Astrocyte (in vitro differentiated cells and primary cell): ENCODE measurements at regions not wholly inside any gene's neighbourhood (a gene's known extent, or its start where the extent isn't known, plus 50 kb on each side); places are given as distances from the start of the nearest gene placed in this dataset.

Experiments
- DNase-seq: peaks from one replicate; pipeline ENCODE4 v3.0.0-alpha.2; 2010; ENCODE audit warnings: low read depth
- FAIRE-seq: peaks from 2 replicates; lab custom pipeline; 2011; peaks lifted over from hg19 to GRCh38; lab: Jason Lieb, UNC
- H2AFZ ChIP-seq: 2 replicates; pipeline ENCODE4 v1.6.0; 2012; ENCODE audit warnings: low read depth, low read length, inconsistent platforms
- H3K27ac ChIP-seq: 2 replicates; pipeline ENCODE4 v1.5.1; 2011; ENCODE audit warnings: low read depth, low read length, inconsistent platforms
- H3K27me3 ChIP-seq: 2 replicates; pipeline ENCODE4 v1.6.0; 2011; ENCODE audit warnings: low read length, inconsistent platforms; ENCODE audit not compliant: insufficient read depth
- H3K36me3 ChIP-seq: 2 replicates; pipeline ENCODE4 v1.5.1; 2011; ENCODE audit warnings: low read length, inconsistent platforms; ENCODE audit not compliant: insufficient read depth
- H3K4me1 ChIP-seq: 2 replicates; pipeline ENCODE4 v1.5.1; 2011; ENCODE audit warnings: low read length, inconsistent platforms; ENCODE audit not compliant: insufficient read depth
- H3K4me2 ChIP-seq: 2 replicates; pipeline ENCODE4 v1.6.0; 2012; ENCODE audit warnings: low read length, inconsistent platforms
- H3K4me3 ChIP-seq: 2 replicates; pipeline ENCODE4 v1.5.1; 2011; ENCODE audit warnings: low read depth, mild to moderate bottlenecking, low read length, inconsistent platforms; ENCODE audit not compliant: insufficient read depth
- H3K79me2 ChIP-seq: 2 replicates; pipeline ENCODE4 v1.6.0; 2012; ENCODE audit warnings: mild to moderate bottlenecking, low read length, inconsistent platforms; ENCODE audit not compliant: insufficient read depth
- H3K9ac ChIP-seq: 2 replicates; pipeline ENCODE4 v1.6.0; 2012; ENCODE audit warnings: mild to moderate bottlenecking, low read length, inconsistent platforms
- H3K9me3 ChIP-seq: 2 replicates; pipeline ENCODE4 v1.5.1; 2012; ENCODE audit warnings: low read depth, mild to moderate bottlenecking, low read length, inconsistent platforms; ENCODE audit not compliant: insufficient read depth
- H4K20me1 ChIP-seq: 2 replicates; pipeline ENCODE4 v1.6.0; 2012; ENCODE audit warnings: low read length, inconsistent platforms; ENCODE audit not compliant: insufficient read depth
- H3K27ac Mint-ChIP-seq: one replicate; pipeline ENCODE4 v1.8.0; 2021; ENCODE audit warnings: mild to moderate bottlenecking, mixed read lengths; ENCODE audit not compliant: unreplicated experiment
- H3K27me3 Mint-ChIP-seq: one replicate; pipeline ENCODE4 v1.8.0; 2021; ENCODE audit warnings: low read depth, mixed read lengths; ENCODE audit not compliant: unreplicated experiment
- H3K36me3 Mint-ChIP-seq: one replicate; pipeline ENCODE4 v1.8.0; 2021; ENCODE audit warnings: low read depth, mixed read lengths; ENCODE audit not compliant: unreplicated experiment
- H3K4me1 Mint-ChIP-seq: one replicate; pipeline ENCODE4 v1.8.0; 2021; ENCODE audit warnings: low read depth, mixed read lengths; ENCODE audit not compliant: unreplicated experiment
- H3K4me3 Mint-ChIP-seq: one replicate; pipeline ENCODE4 v1.8.0; 2021; ENCODE audit warnings: mild to moderate bottlenecking, moderate library complexity, mixed read lengths; ENCODE audit not compliant: unreplicated experiment
- H3K9me3 Mint-ChIP-seq: one replicate; pipeline ENCODE4 v1.8.0; 2021; ENCODE audit warnings: mild to moderate bottlenecking, mixed read lengths; ENCODE audit not compliant: unreplicated experiment
- EZH2 ChIP-seq: IDR thresholded peaks from 2 replicates; pipeline ENCODE4 v1.6.1; 2012; ENCODE audit warnings: mild to moderate bottlenecking, low read length, inconsistent platforms; ENCODE audit not compliant: insufficient read depth
- TF ChIP-seq, protein P1 (sequence below): IDR thresholded peaks from 2 replicates; pipeline ENCODE4 v1.5.1; 2011; ENCODE audit warnings: low read depth, mild to moderate bottlenecking, inconsistent platforms, low read length, moderate library complexity; ENCODE audit not compliant: insufficient read depth

DNA sequence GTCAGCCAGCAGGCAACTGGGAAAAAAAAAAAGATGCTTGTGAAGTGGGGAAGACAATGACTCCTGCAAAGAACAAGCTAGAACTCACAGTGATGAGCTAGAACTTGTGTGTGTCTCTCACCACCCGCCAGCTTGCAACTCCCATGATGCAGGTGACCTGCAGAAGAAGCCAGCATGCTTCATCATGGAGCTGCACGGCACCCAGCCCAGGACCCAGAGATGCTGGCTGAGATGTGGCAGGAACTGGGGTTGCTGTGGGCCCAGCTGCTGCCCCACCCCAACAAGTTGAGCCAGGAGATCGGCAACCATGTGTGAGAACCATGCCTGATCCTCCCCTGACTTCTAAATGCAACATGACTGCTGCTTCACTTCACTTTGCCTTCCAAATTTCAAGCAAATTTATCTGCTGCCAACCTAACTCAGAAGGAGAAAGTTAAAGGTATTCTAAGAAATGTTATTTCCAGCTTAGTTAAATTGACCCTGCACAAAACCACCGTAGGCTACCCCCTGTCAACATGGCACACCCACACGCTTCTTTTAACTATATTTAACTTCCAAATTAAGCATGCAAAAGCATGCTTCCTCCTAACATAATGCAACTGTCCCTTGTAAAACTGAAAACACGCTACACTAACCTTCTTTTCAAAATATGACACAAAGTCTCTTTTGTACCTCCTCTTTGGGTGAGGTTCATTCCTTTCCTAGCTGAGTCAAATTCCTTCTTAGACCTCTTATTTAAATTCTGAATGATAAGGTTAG is 166.0 kb upstream of the IGSF21 start:
- Histone ChIP-seq H3K9me3 (no peaks in the 10 kb centered on the region), H2AFZ (no peak overlapping the region), H3K36me3 (no peaks in the 10 kb centered on the region), H3K4me1 (no peaks in the 10 kb centered on the region), H3K4me3 (no peak overlapping the region), H3K4me2 (no peak overlapping the region), H3K79me2 (no peaks in the 10 kb centered on the region), H3K9ac (no peak overlapping the region), H3K27ac (no peak overlapping the region), H4K20me1 (no peaks in the 10 kb centered on the region), H3K27me3 (no peaks in the 10 kb centered on the region)
- DNase-seq = no peak
- Mint-ChIP-seq H3K27ac (no peak overlapping the region), H3K9me3 (no peaks in the 10 kb centered on the region), H3K27me3 (peaks cover 18% of the 10 kb centered on the region), H3K36me3 (no peaks in the 10 kb centered on the region), H3K4me3 (no peak overlapping the region), H3K4me1 (no peaks in the 10 kb centered on the region)
- no peak for FAIRE-seq
- TF ChIP-seq, protein P1, sequence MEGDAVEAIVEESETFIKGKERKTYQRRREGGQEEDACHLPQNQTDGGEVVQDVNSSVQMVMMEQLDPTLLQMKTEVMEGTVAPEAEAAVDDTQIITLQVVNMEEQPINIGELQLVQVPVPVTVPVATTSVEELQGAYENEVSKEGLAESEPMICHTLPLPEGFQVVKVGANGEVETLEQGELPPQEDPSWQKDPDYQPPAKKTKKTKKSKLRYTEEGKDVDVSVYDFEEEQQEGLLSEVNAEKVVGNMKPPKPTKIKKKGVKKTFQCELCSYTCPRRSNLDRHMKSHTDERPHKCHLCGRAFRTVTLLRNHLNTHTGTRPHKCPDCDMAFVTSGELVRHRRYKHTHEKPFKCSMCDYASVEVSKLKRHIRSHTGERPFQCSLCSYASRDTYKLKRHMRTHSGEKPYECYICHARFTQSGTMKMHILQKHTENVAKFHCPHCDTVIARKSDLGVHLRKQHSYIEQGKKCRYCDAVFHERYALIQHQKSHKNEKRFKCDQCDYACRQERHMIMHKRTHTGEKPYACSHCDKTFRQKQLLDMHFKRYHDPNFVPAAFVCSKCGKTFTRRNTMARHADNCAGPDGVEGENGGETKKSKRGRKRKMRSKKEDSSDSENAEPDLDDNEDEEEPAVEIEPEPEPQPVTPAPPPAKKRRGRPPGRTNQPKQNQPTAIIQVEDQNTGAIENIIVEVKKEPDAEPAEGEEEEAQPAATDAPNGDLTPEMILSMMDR = no peak
- TF ChIP-seq EZH2 = no peak

DNA sequence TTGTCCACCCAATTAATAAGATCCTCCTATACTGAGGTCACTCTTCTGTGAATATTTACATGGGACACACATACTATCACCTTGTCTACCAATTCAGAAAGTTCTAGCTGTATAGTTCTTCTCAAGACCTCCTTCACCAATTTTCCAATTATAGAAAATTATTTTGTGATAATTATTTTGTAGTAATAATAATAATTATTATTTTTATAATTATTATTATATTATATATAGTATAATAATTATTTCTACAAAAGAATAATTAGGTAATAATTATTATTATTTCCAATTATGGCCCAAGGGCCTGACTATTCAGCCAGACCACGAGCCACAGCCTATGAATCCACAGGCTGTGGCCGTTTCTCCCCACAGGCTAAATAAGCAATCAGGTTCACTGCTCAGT is 164.1 kb upstream of the IGSF21 start:
- no peaks in the 10 kb centered on the region for H3K4me1 ChIP-seq
- no peaks in the 10 kb centered on the region for H3K9me3 ChIP-seq
- H2AFZ ChIP-seq = no peak overlapping the region
- no peak overlapping the region for H3K9ac ChIP-seq
- no peaks in the 10 kb centered on the region for H3K36me3 Mint-ChIP-seq
- H3K4me3 Mint-ChIP-seq = no peak overlapping the region
- no peaks in the 10 kb centered on the region for H3K36me3 ChIP-seq
- no peak overlapping the region for H3K4me3 ChIP-seq
- DNase-seq = no peak
- no peak overlapping the region for H3K27ac Mint-ChIP-seq
- no peaks in the 10 kb centered on the region for H3K9me3 Mint-ChIP-seq
- peaks cover 14% of the 10 kb centered on the region for H3K27me3 Mint-ChIP-seq
- no peaks in the 10 kb centered on the region for H3K27me3 ChIP-seq
- H3K4me2 ChIP-seq = no peak overlapping the region
- no peak for FAIRE-seq
- no peak overlapping the region for H3K27ac ChIP-seq
- no peaks in the 10 kb centered on the region for H4K20me1 ChIP-seq
- TF ChIP-seq, protein P1 = no peak
- TF ChIP-seq EZH2 = no peak
- H3K79me2 ChIP-seq = no peaks in the 10 kb centered on the region
- H3K4me1 Mint-ChIP-seq = no peaks in the 10 kb centered on the region

DNA sequence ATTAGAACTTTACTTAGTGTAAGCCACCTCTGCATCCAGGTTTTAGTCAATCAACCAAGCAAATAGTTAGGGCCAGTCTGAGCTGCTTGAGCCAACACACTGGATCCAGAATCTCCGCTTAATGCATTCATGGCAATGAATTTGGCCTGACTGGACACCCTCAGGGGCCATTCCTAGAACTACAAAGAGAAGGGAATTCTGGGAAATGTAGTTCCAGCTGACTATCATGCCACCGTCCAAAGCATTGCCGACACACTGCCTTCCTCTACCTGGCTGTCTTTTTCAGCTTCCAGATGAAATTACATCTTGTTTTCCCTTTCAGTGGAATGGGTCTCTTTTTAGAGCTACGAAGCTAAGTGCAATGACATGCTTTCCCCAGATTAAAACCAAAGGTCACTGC is 163.0 kb upstream of the IGSF21 start:
- Mint-ChIP-seq H3K27ac (no peak overlapping the region), H3K36me3 (no peaks in the 10 kb centered on the region), H3K27me3 (peaks cover 15% of the 10 kb centered on the region), H3K4me3 (no peak overlapping the region), H3K9me3 (no peaks in the 10 kb centered on the region), H3K4me1 (no peaks in the 10 kb centered on the region)
- H3K36me3 ChIP-seq = no peaks in the 10 kb centered on the region
- H3K79me2 ChIP-seq = no peaks in the 10 kb centered on the region
- no peak overlapping the region for H3K4me3 ChIP-seq
- FAIRE-seq (no peak), DNase-seq (no peak)
- H3K4me1 ChIP-seq = no peaks in the 10 kb centered on the region
- TF ChIP-seq, protein P1 = no peak
- no peak for TF ChIP-seq EZH2
- H4K20me1 ChIP-seq = no peaks in the 10 kb centered on the region
- H2AFZ ChIP-seq = no peak overlapping the region
- H3K27me3 ChIP-seq = no peaks in the 10 kb centered on the region
- no peak overlapping the region for H3K4me2 ChIP-seq
- H3K9me3 ChIP-seq = no peaks in the 10 kb centered on the region
- no peak overlapping the region for H3K9ac ChIP-seq
- H3K27ac ChIP-seq = no peak overlapping the region
